Central memory CD4-positive, alpha-beta T cell (primary cell): ENCODE measurements at regions not wholly inside any gene's neighbourhood (a gene's known extent, or its start where the extent isn't known, plus 50 kb on each side); places are given as distances from the start of the nearest gene placed in this dataset.

Experiments
- DNase-seq: peaks from one replicate; pipeline ENCODE4 v3.0.0; 2022

GRCh38 chr5:74042959-74043358 lies 417.0 kb downstream of the ARHGEF28 start:
- DNase-seq = no peak

GRCh38 chr5:74042559-74042958 lies 416.6 kb downstream of the ARHGEF28 start:
- no peak for DNase-seq

- DNase-seq = no peak
These were observed 415.9 kb downstream of the ARHGEF28 start for GRCh38 chr5:74041913-74042312.

- DNase-seq = no peak
These were observed 415.0 kb downstream of the ARHGEF28 start for GRCh38 chr5:74040811-74041491.

- no peak for DNase-seq
These were observed 414.1 kb downstream of the ARHGEF28 start for GRCh38 chr5:74040065-74040551.

GRCh38 chr5:74037321-74037720 lies 411.3 kb downstream of the ARHGEF28 start:
- DNase-seq = no peak

- no peak for DNase-seq
These were observed 409.5 kb downstream of the ARHGEF28 start for GRCh38 chr5:74035521-74035937.

GRCh38 chr5:74034733-74035132 lies 408.7 kb downstream of the ARHGEF28 start:
- no peak for DNase-seq

GRCh38 chr5:74032617-74033016 lies 406.6 kb downstream of the ARHGEF28 start:
- DNase-seq = no peak

GRCh38 chr5:74031536-74031935 lies 405.5 kb downstream of the ARHGEF28 start:
- no peak for DNase-seq

- DNase-seq = no peak
These were observed 404.8 kb downstream of the ARHGEF28 start for GRCh38 chr5:74030821-74031220.

- DNase-seq = no peak
These were observed 404.4 kb downstream of the ARHGEF28 start for GRCh38 chr5:74030371-74030770.

- no peak for DNase-seq
These were observed 403.0 kb downstream of the ARHGEF28 start for GRCh38 chr5:74028976-74029375.

- no peak for DNase-seq
These were observed 402.4 kb downstream of the ARHGEF28 start for GRCh38 chr5:74028406-74028805.

- DNase-seq = no peak
These were observed 401.8 kb downstream of the ARHGEF28 start for GRCh38 chr5:74027732-74028338.

GRCh38 chr5:74026310-74026709 lies 400.3 kb downstream of the ARHGEF28 start:
- DNase-seq = no peak

GRCh38 chr5:74021126-74021525 lies 395.1 kb downstream of the ARHGEF28 start:
- no peak for DNase-seq

GRCh38 chr5:74020503-74020902 lies 394.5 kb downstream of the ARHGEF28 start:
- no peak for DNase-seq

- no peak for DNase-seq
These were observed 393.9 kb downstream of the ARHGEF28 start for GRCh38 chr5:74019923-74020322.

GRCh38 chr5:74017786-74018211 lies 391.8 kb downstream of the ARHGEF28 start:
- DNase-seq = no peak

- no peak for DNase-seq
These were observed 391.1 kb downstream of the ARHGEF28 start for GRCh38 chr5:74017112-74017511.

- DNase-seq = no peak
These were observed 390.4 kb downstream of the ARHGEF28 start for GRCh38 chr5:74016373-74016772.

GRCh38 chr5:74015716-74016115 lies 389.7 kb downstream of the ARHGEF28 start:
- no peak for DNase-seq

GRCh38 chr5:74013222-74013621 lies 387.2 kb downstream of the ARHGEF28 start:
- DNase-seq = no peak

GRCh38 chr5:74009502-74009901 lies 383.5 kb downstream of the ARHGEF28 start:
- no peak for DNase-seq
